ENCODE measurements at regions not wholly inside any gene's neighbourhood (a gene's known extent, or its start where the extent isn't known, plus 50 kb on each side); places are given as distances from the start of the nearest gene placed in this dataset.
"Not testable (repeated sequence)": the region's sequence is repeated elsewhere in the genome, so short reads cannot be mapped to it uniquely, and the experiment has no call there.

GRCh38 chr19:7400815-7401214, 52.1 kb downstream of the ARHGEF18 start:
- no peak for DNase-seq
- no peaks in the 10 kb centered on the region for H4K20me1 ChIP-seq (ENCODE audit: insufficient read depth)
- in situ Hi-C loops (cut with MboI): no loop called here
- TF ChIP-seq EZH2 (IDR thresholded peaks at IDR 0.05; ENCODE audit: insufficient read depth, poor library complexity, severe bottlenecking) (no peak), EZH2phosphoT487 (IDR thresholded peaks at IDR 0.05; ENCODE audit: insufficient read depth, low read depth) (no peak)
- no peak overlapping the region for H3K4me3 ChIP-seq
- H3K27me3 ChIP-seq (replicated peaks; ENCODE audit: insufficient read depth): no peaks in the 10 kb centered on the region
- no peak overlapping the region for H2AFZ ChIP-seq
- no peaks in the 10 kb centered on the region for H3K36me3 ChIP-seq (ENCODE audit: low read depth)
- H3K27ac ChIP-seq: no peak overlapping the region
- H3K9me3 ChIP-seq (ENCODE audit: low read depth): no peaks in the 10 kb centered on the region
- H3K79me2 ChIP-seq (ENCODE audit: insufficient read depth): peaks cover 98% of the 10 kb centered on the region
- H3K9ac ChIP-seq: no peak overlapping the region
- 0 out of 2 replicates have a peak, but pooled peaks cover 3% of the 10 kb centered on the region for H3F3A ChIP-seq (ENCODE audit: insufficient read depth)
- 89 to 94% methylated on average over 5 of the region's 5 CpGs for WGBS, 2 experiments (ENCODE audit: low coverage in 1 of 2, low lambda C conversion rate in 2 of 2, missing lambda C conversion rate in 2 of 2)
- peaks cover 14% of the 10 kb centered on the region; the same call in 1 of the 2 replicates for H3K4me1 ChIP-seq (ENCODE audit: insufficient read depth)
- no peak overlapping the region for H3K4me2 ChIP-seq (ENCODE audit: unreplicated experiment)
- H3K9me2 ChIP-seq (ENCODE audit: insufficient read depth): no peaks in the 10 kb centered on the region

- no peak overlapping the region for H3K27ac ChIP-seq
- no peaks in the 10 kb centered on the region for H3K9me3 ChIP-seq (ENCODE audit: low read depth)
- no peak overlapping the region for H3K9ac ChIP-seq
- H3K36me3 ChIP-seq (ENCODE audit: low read depth): no peaks in the 10 kb centered on the region
- no peak overlapping the region for H3K4me2 ChIP-seq (ENCODE audit: unreplicated experiment)
- 95 to 99% methylated on average over 3 of the region's 3 CpGs for WGBS, 2 experiments (ENCODE audit: low coverage in 1 of 2, low lambda C conversion rate in 2 of 2, missing lambda C conversion rate in 2 of 2)
- no peak overlapping the region for H3K4me3 ChIP-seq
- H3K9me2 ChIP-seq (ENCODE audit: insufficient read depth): no peaks in the 10 kb centered on the region
- in situ Hi-C loops (cut with MboI): no loop called here
- no peaks in the 10 kb centered on the region for H3K27me3 ChIP-seq (replicated peaks; ENCODE audit: insufficient read depth)
- H3F3A ChIP-seq (ENCODE audit: insufficient read depth): 0 out of 2 replicates have a peak, but pooled peaks cover 3% of the 10 kb centered on the region
- no peak for DNase-seq
- no peaks in the 10 kb centered on the region for H4K20me1 ChIP-seq (ENCODE audit: insufficient read depth)
- peaks cover 10% of the 10 kb centered on the region; the same call in 1 of the 2 replicates for H3K4me1 ChIP-seq (ENCODE audit: insufficient read depth)
- TF ChIP-seq EZH2phosphoT487 (IDR thresholded peaks at IDR 0.05; ENCODE audit: insufficient read depth, low read depth) (no peak), EZH2 (IDR thresholded peaks at IDR 0.05; ENCODE audit: insufficient read depth, poor library complexity, severe bottlenecking) (no peak)
- H2AFZ ChIP-seq: no peak overlapping the region
- peaks cover 97% of the 10 kb centered on the region for H3K79me2 ChIP-seq (ENCODE audit: insufficient read depth)
These were observed 53.0 kb downstream of the ARHGEF18 start for GRCh38 chr19:7401694-7402093.

GRCh38 chr19:7405482-7405881, 56.7 kb downstream of the ARHGEF18 start:
- H3K4me3 ChIP-seq; H3K36me3 ChIP-seq (ENCODE audit: low read depth); H3F3A ChIP-seq (ENCODE audit: insufficient read depth); H3K9me2 ChIP-seq (ENCODE audit: insufficient read depth); in situ Hi-C loops (cut with MboI); H3K9me3 ChIP-seq (ENCODE audit: low read depth); H3K27ac ChIP-seq; H2AFZ ChIP-seq; DNase-seq; H4K20me1 ChIP-seq (ENCODE audit: insufficient read depth); H3K4me1 ChIP-seq (ENCODE audit: insufficient read depth); H3K4me2 ChIP-seq (ENCODE audit: unreplicated experiment); H3K27me3 ChIP-seq (replicated peaks; ENCODE audit: insufficient read depth); H3K9ac ChIP-seq: not testable (repeated sequence)
- H3K79me2 ChIP-seq (ENCODE audit: insufficient read depth): peaks cover 82% of the 10 kb centered on the region
- 96 to 99% methylated on average over 5 of the region's 5 CpGs for WGBS, 2 experiments (ENCODE audit: low coverage in 1 of 2, low lambda C conversion rate in 2 of 2, missing lambda C conversion rate in 2 of 2)

- no peaks in the 10 kb centered on the region for H4K20me1 ChIP-seq (ENCODE audit: insufficient read depth)
- H3K4me2 ChIP-seq (ENCODE audit: unreplicated experiment): no peak overlapping the region
- H3K9me2 ChIP-seq (ENCODE audit: insufficient read depth): no peaks in the 10 kb centered on the region
- no peaks in the 10 kb centered on the region for H3K9me3 ChIP-seq (ENCODE audit: low read depth)
- H3K4me3 ChIP-seq: no peak overlapping the region
- H3K79me2 ChIP-seq (ENCODE audit: insufficient read depth): peaks cover 71% of the 10 kb centered on the region
- TF ChIP-seq EZH2phosphoT487 (IDR thresholded peaks at IDR 0.05; ENCODE audit: insufficient read depth, low read depth) (no peak), EZH2 (IDR thresholded peaks at IDR 0.05; ENCODE audit: insufficient read depth, poor library complexity, severe bottlenecking) (no peak)
- no peaks in the 10 kb centered on the region for H3K4me1 ChIP-seq (ENCODE audit: insufficient read depth)
- H2AFZ ChIP-seq: no peak overlapping the region
- in situ Hi-C loops (cut with MboI): no loop called here
- H3K27me3 ChIP-seq (replicated peaks; ENCODE audit: insufficient read depth): no peaks in the 10 kb centered on the region
- WGBS, 2 experiments (ENCODE audit: low coverage in 1 of 2, low lambda C conversion rate in 2 of 2, missing lambda C conversion rate in 2 of 2): 92 to 94% methylated on average over 5 of the region's 5 CpGs
- no peak overlapping the region for H3K27ac ChIP-seq
- DNase-seq: no peak
- H3K9ac ChIP-seq: no peak overlapping the region
- H3F3A ChIP-seq (ENCODE audit: insufficient read depth): no peaks in the 10 kb centered on the region
- no peaks in the 10 kb centered on the region for H3K36me3 ChIP-seq (ENCODE audit: low read depth)
These were observed 59.5 kb downstream of the ARHGEF18 start for GRCh38 chr19:7408251-7408650.

- Histone ChIP-seq H3K36me3 (ENCODE audit: low read depth) (no peaks in the 10 kb centered on the region), H3K4me1 (ENCODE audit: insufficient read depth) (no peaks in the 10 kb centered on the region), H3K27ac (no peak overlapping the region), H3K27me3 (replicated peaks; ENCODE audit: insufficient read depth) (no peaks in the 10 kb centered on the region), H3K4me3 (no peak overlapping the region), H3K9me2 (ENCODE audit: insufficient read depth) (no peaks in the 10 kb centered on the region), H3K79me2 (ENCODE audit: insufficient read depth) (peaks cover 47% of the 10 kb centered on the region), H2AFZ (no peak overlapping the region), H3K9ac (no peak overlapping the region), H3K4me2 (ENCODE audit: unreplicated experiment) (no peak overlapping the region), H3F3A (ENCODE audit: insufficient read depth) (no peaks in the 10 kb centered on the region), H3K9me3 (ENCODE audit: low read depth) (no peaks in the 10 kb centered on the region), H4K20me1 (ENCODE audit: insufficient read depth) (no peaks in the 10 kb centered on the region)
- 40 to 50% methylated on average over 1 of the region's 1 CpG for WGBS, 2 experiments (ENCODE audit: low coverage in 1 of 2, low lambda C conversion rate in 2 of 2, missing lambda C conversion rate in 2 of 2)
- DNase-seq: no peak
- in situ Hi-C loops (cut with MboI): no loop called here
- no peak for TF ChIP-seq EZH2 (IDR thresholded peaks at IDR 0.05; ENCODE audit: insufficient read depth, poor library complexity, severe bottlenecking)
- no peak for TF ChIP-seq EZH2phosphoT487 (IDR thresholded peaks at IDR 0.05; ENCODE audit: insufficient read depth, low read depth)
These were observed 62.2 kb downstream of the ARHGEF18 start for GRCh38 chr19:7410946-7411345.

Measured in GM23248 (cell line).